GM21381 (cell line): ENCODE measurements at regions not wholly inside any gene's neighbourhood (a gene's known extent, or its start where the extent isn't known, plus 50 kb on each side); places are given as distances from the start of the nearest gene placed in this dataset.

Experiments
- ATAC-seq: cut with Tn5 transposase; IDR thresholded peaks from one replicate; pipeline ENCODE4 v1.9.1; 2021; ENCODE audit warnings: mild to moderate bottlenecking, moderate library complexity; ENCODE audit not compliant: unreplicated experiment

GRCh38 chr2:226446406-226447001, 353.1 kb downstream of the IRS1 start:
- no peak for ATAC-seq

GRCh38 chr2:226445216-226445861, 354.3 kb downstream of the IRS1 start:
- no peak for ATAC-seq

- no peak for ATAC-seq
These were observed 356.5 kb downstream of the IRS1 start for GRCh38 chr2:226443112-226443511.

- no peak for ATAC-seq
These were observed 359.3 kb downstream of the IRS1 start for GRCh38 chr2:226440127-226440918.

GRCh38 chr2:226439337-226439736, 360.3 kb downstream of the IRS1 start:
- no peak for ATAC-seq

GRCh38 chr2:226435146-226435545, 364.5 kb downstream of the IRS1 start:
- ATAC-seq: no peak

GRCh38 chr2:226434702-226435101, 364.9 kb downstream of the IRS1 start:
- ATAC-seq: no peak

GRCh38 chr2:226431288-226431948, 368.2 kb downstream of the IRS1 start:
- ATAC-seq: no peak

GRCh38 chr2:226429476-226429875, 370.1 kb downstream of the IRS1 start:
- no peak for ATAC-seq

GRCh38 chr2:226427538-226428307, 371.9 kb downstream of the IRS1 start:
- no peak for ATAC-seq

GRCh38 chr2:226426292-226426736, 373.3 kb downstream of the IRS1 start:
- ATAC-seq: no peak

- no peak for ATAC-seq
These were observed 374.6 kb downstream of the IRS1 start for GRCh38 chr2:226424971-226425370.

- peak; percentile 77 for ATAC-seq
These were observed 376.1 kb downstream of the IRS1 start for GRCh38 chr2:226423498-226423960.

GRCh38 chr2:226420646-226421045, 379.0 kb downstream of the IRS1 start:
- no peak for ATAC-seq

GRCh38 chr2:226418521-226418920, 381.1 kb downstream of the IRS1 start:
- ATAC-seq: no peak

- no peak for ATAC-seq
These were observed 385.3 kb downstream of the IRS1 start for GRCh38 chr2:226414335-226414734.

- ATAC-seq: no peak
These were observed 386.0 kb downstream of the IRS1 start for GRCh38 chr2:226413498-226414130.

- ATAC-seq: no peak
These were observed 387.8 kb downstream of the IRS1 start for GRCh38 chr2:226411727-226412360.

GRCh38 chr2:226411205-226411604, 388.4 kb downstream of the IRS1 start:
- ATAC-seq: no peak
